Natural killer cell (primary cell): ENCODE measurements at regions not wholly inside any gene's neighbourhood (a gene's known extent, or its start where the extent isn't known, plus 50 kb on each side); places are given as distances from the start of the nearest gene placed in this dataset.
A peak's percentile ranks its signal among the peaks of the same experiment; 100 is the strongest.

Experiments
- ATAC-seq, 3 donors: fragments of 150-1000 bp in 2 of 3; fragments of 200-7000 bp in 1 of 3; cut with Tn5 transposase; 1 replicate in 1 of 3; 2 replicates in 2 of 3; pipeline ENCODE4 v1.10.0; 2021; ENCODE audit warnings: mild to moderate bottlenecking in 2 of 3, moderate library complexity in 2 of 3
- DNase-seq, 2 donors: peaks; one replicate each; pipeline versions ENCODE4 v3.0.0 to v3.0.0-alpha.2; 2013 to 2021; ENCODE audit warnings: mixed read lengths in 1 of 2
- H3K27ac ChIP-seq: one replicate; pipeline ENCODE4 v1.5.1; 2013; ENCODE audit warnings: mild to moderate bottlenecking, low read length
- H3K27me3 ChIP-seq: one replicate; pipeline ENCODE4 v1.6.1; 2013; ENCODE audit warnings: low read length; ENCODE audit not compliant: control insufficient read depth, insufficient read depth
- H3K36me3 ChIP-seq: one replicate; pipeline ENCODE4 v1.6.1; 2013; ENCODE audit warnings: low read length; ENCODE audit not compliant: control insufficient read depth, insufficient read depth
- H3K4me1 ChIP-seq: one replicate; pipeline ENCODE4 v1.6.1; 2013; ENCODE audit warnings: low read length; ENCODE audit not compliant: control insufficient read depth, insufficient read depth
- H3K4me3 ChIP-seq: one replicate; pipeline ENCODE4 v1.5.1; 2013; ENCODE audit warnings: low read length
- H3K9me3 ChIP-seq: one replicate; pipeline ENCODE4 v1.6.1; 2013; ENCODE audit warnings: low read length; ENCODE audit not compliant: control insufficient read depth, insufficient read depth
- H3K27ac Mint-ChIP-seq, 2 donors: one replicate each; pipeline ENCODE4 v1.8.0; 2022; ENCODE audit warnings: mild to moderate bottlenecking in 2 of 2, mixed read lengths in 2 of 2, moderate library complexity in 1 of 2
- H3K27me3 Mint-ChIP-seq, 2 donors: one replicate each; pipeline ENCODE4 v1.8.0; 2022; ENCODE audit warnings: low read depth in 2 of 2, mixed read lengths in 2 of 2
- H3K36me3 Mint-ChIP-seq: one replicate; pipeline ENCODE4 v1.8.0; 2022; ENCODE audit warnings: mixed read lengths
- H3K4me1 Mint-ChIP-seq, 2 donors: one replicate each; pipeline ENCODE4 v1.8.0; 2022; ENCODE audit warnings: mixed read lengths in 2 of 2
- H3K4me3 Mint-ChIP-seq: one replicate; pipeline ENCODE4 v1.8.0; 2022; ENCODE audit warnings: mild to moderate bottlenecking, moderate library complexity, mixed read lengths
- H3K9me3 Mint-ChIP-seq, 2 donors: one replicate each; pipeline ENCODE4 v1.8.0; 2022; ENCODE audit warnings: mixed read lengths in 2 of 2
- CTCF ChIP-seq: fragments of 200-600 bp; IDR thresholded peaks from one replicate; pipeline ENCODE4 v1.8.0; 2022; ENCODE audit warnings: antibody characterized with exemption
- WGBS: methylation state at CpG from one replicate; pipeline ENCODE4 v1.1.7; 2013; ENCODE audit warnings: missing lambda C conversion rate; ENCODE audit not compliant: insufficient coverage; 5-methylcytosine and 5-hydroxymethylcytosine counted together
- intact Hi-C: fragments of 100-400 bp; cut with micrococcal nuclease; formaldehyde crosslinking; loops from one replicate; pipeline ENCODE4 v1.14.2; 2022

- Mint-ChIP-seq H3K27me3 (peaks cover 0 to 2% of the 10 kb centered on the region in 2 donors), H3K9me3 (no peaks in the 10 kb centered on the region), H3K4me1 (peaks cover 0 to 4% of the 10 kb centered on the region in 2 donors), H3K4me3 (no peak overlapping the region), H3K36me3 (no peaks in the 10 kb centered on the region), H3K27ac (no peak overlapping the region)
- Histone ChIP-seq H3K4me1 (no peaks in the 10 kb centered on the region), H3K27ac (no peak overlapping the region), H3K27me3 (no peaks in the 10 kb centered on the region), H3K36me3 (no peaks in the 10 kb centered on the region), H3K9me3 (no peaks in the 10 kb centered on the region), H3K4me3 (no peak overlapping the region)
- intact Hi-C loops, result no loop called here
- WGBS, result 86% methylated on average over 9 of the region's 9 CpGs
- ATAC-seq (no peak), DNase-seq (peak in 1 of 2 donors; percentile 13)
- TF ChIP-seq CTCF, result no peak
Measured at GRCh38 chr14:96629082-96629481, 126.9 kb downstream of the PAPOLA start.

GRCh38 chr14:96629558-96630222 lies 127.5 kb downstream of the PAPOLA start:
- Histone ChIP-seq H3K36me3 (no peaks in the 10 kb centered on the region), H3K9me3 (no peaks in the 10 kb centered on the region), H3K4me1 (no peaks in the 10 kb centered on the region), H3K27me3 (no peaks in the 10 kb centered on the region), H3K27ac (no peak overlapping the region), H3K4me3 (no peak overlapping the region)
- H3K27me3 Mint-ChIP-seq, result no peaks in the 10 kb centered on the region
- no peak for ATAC-seq
- no peak overlapping the region for H3K27ac Mint-ChIP-seq
- H3K9me3 Mint-ChIP-seq, result no peaks in the 10 kb centered on the region
- H3K4me3 Mint-ChIP-seq, result no peak overlapping the region
- peaks cover 0 to 4% of the 10 kb centered on the region in 2 donors for H3K4me1 Mint-ChIP-seq
- WGBS, result 77% methylated on average over 4 of the region's 4 CpGs
- peak in 1 of 2 donors; percentile 8 for DNase-seq
- intact Hi-C loops, result no loop called here
- no peaks in the 10 kb centered on the region for H3K36me3 Mint-ChIP-seq
- no peak for TF ChIP-seq CTCF

GRCh38 chr14:96630281-96630680 lies 128.1 kb downstream of the PAPOLA start:
- Histone ChIP-seq H3K9me3 (no peaks in the 10 kb centered on the region), H3K4me1 (no peaks in the 10 kb centered on the region), H3K27ac (no peak overlapping the region), H3K36me3 (no peaks in the 10 kb centered on the region), H3K4me3 (no peak overlapping the region), H3K27me3 (no peaks in the 10 kb centered on the region)
- Mint-ChIP-seq H3K4me1 (peaks cover 0 to 4% of the 10 kb centered on the region in 2 donors), H3K9me3 (no peaks in the 10 kb centered on the region), H3K27me3 (no peaks in the 10 kb centered on the region), H3K36me3 (no peaks in the 10 kb centered on the region), H3K27ac (no peak overlapping the region), H3K4me3 (no peak overlapping the region)
- TF ChIP-seq CTCF, result no peak
- ATAC-seq (no peak), DNase-seq (no peak)
- WGBS, result 97% methylated on average over 6 of the region's 6 CpGs
- intact Hi-C loops, result no loop called here

- Histone ChIP-seq H3K4me1 (no peaks in the 10 kb centered on the region), H3K4me3 (no peak overlapping the region), H3K27me3 (no peaks in the 10 kb centered on the region), H3K36me3 (no peaks in the 10 kb centered on the region), H3K27ac (no peak overlapping the region), H3K9me3 (no peaks in the 10 kb centered on the region)
- Mint-ChIP-seq H3K27ac (no peak overlapping the region), H3K36me3 (no peaks in the 10 kb centered on the region), H3K27me3 (no peaks in the 10 kb centered on the region), H3K4me3 (no peak overlapping the region), H3K4me1 (peaks cover 0 to 4% of the 10 kb centered on the region in 2 donors), H3K9me3 (no peaks in the 10 kb centered on the region)
- DNase-seq (no peak), ATAC-seq (no peak)
- TF ChIP-seq CTCF, result no peak
- WGBS, result 93% methylated on average over 5 of the region's 5 CpGs
- intact Hi-C loops, result no loop called here
Measured at GRCh38 chr14:96631030-96631429, 128.8 kb downstream of the PAPOLA start.
